ENCODE measurements at regions not wholly inside any gene's neighbourhood (a gene's known extent, or its start where the extent isn't known, plus 50 kb on each side); places are given as distances from the start of the nearest gene placed in this dataset.

- H3K27ac ChIP-seq = no peak overlapping the region
- no peak for DNase-seq
- no peaks in the 10 kb centered on the region for H3K9me3 ChIP-seq (ENCODE audit: severe bottlenecking)
- H3K36me3 ChIP-seq = no peaks in the 10 kb centered on the region
- no peak overlapping the region for H3K4me3 ChIP-seq (ENCODE audit: low read depth, low read length)
- no peaks in the 10 kb centered on the region for H3K27me3 ChIP-seq (ENCODE audit: insufficient read depth, low read depth, severe bottlenecking)
- TF ChIP-seq CTCF (IDR thresholded peaks at IDR 0.05; ENCODE audit: low read depth, low read length) = no peak
These were observed 212.0 kb downstream of the RAD51AP2 start for GRCh38 chr2:17306219-17306618.

GRCh38 chr2:17303521-17303920, 214.7 kb downstream of the RAD51AP2 start:
- Histone ChIP-seq H3K27ac (no peak overlapping the region), H3K9me3 (ENCODE audit: severe bottlenecking) (no peaks in the 10 kb centered on the region), H3K27me3 (ENCODE audit: insufficient read depth, low read depth, severe bottlenecking) (no peaks in the 10 kb centered on the region), H3K36me3 (no peaks in the 10 kb centered on the region), H3K4me3 (ENCODE audit: low read depth, low read length) (no peak overlapping the region)
- DNase-seq = no peak
- TF ChIP-seq CTCF (IDR thresholded peaks at IDR 0.05; ENCODE audit: low read depth, low read length) = no peak

GRCh38 chr2:17303054-17303453, 215.2 kb downstream of the RAD51AP2 start:
- TF ChIP-seq CTCF (IDR thresholded peaks at IDR 0.05; ENCODE audit: low read depth, low read length) = no peak
- DNase-seq = no peak
- H3K27ac ChIP-seq = no peak overlapping the region
- H3K4me3 ChIP-seq (ENCODE audit: low read depth, low read length) = no peak overlapping the region
- no peaks in the 10 kb centered on the region for H3K36me3 ChIP-seq
- H3K9me3 ChIP-seq (ENCODE audit: severe bottlenecking) = no peaks in the 10 kb centered on the region
- no peaks in the 10 kb centered on the region for H3K27me3 ChIP-seq (ENCODE audit: insufficient read depth, low read depth, severe bottlenecking)

- no peaks in the 10 kb centered on the region for H3K9me3 ChIP-seq (ENCODE audit: severe bottlenecking)
- TF ChIP-seq CTCF (IDR thresholded peaks at IDR 0.05; ENCODE audit: low read depth, low read length) = no peak
- no peak overlapping the region for H3K27ac ChIP-seq
- no peak overlapping the region for H3K4me3 ChIP-seq (ENCODE audit: low read depth, low read length)
- no peak for DNase-seq
- no peaks in the 10 kb centered on the region for H3K36me3 ChIP-seq
- H3K27me3 ChIP-seq (ENCODE audit: insufficient read depth, low read depth, severe bottlenecking) = no peaks in the 10 kb centered on the region
These were observed 216.0 kb downstream of the RAD51AP2 start for GRCh38 chr2:17302281-17302680.

- Histone ChIP-seq H3K9me3 (ENCODE audit: severe bottlenecking) (no peaks in the 10 kb centered on the region), H3K27ac (no peak overlapping the region), H3K36me3 (no peaks in the 10 kb centered on the region), H3K27me3 (ENCODE audit: insufficient read depth, low read depth, severe bottlenecking) (no peaks in the 10 kb centered on the region), H3K4me3 (ENCODE audit: low read depth, low read length) (no peak overlapping the region)
- DNase-seq = no peak
- no peak for TF ChIP-seq CTCF (IDR thresholded peaks at IDR 0.05; ENCODE audit: low read depth, low read length)
These were observed 216.8 kb downstream of the RAD51AP2 start for GRCh38 chr2:17301437-17301836.

GRCh38 chr2:17299891-17300540, 218.2 kb downstream of the RAD51AP2 start:
- Histone ChIP-seq H3K4me3 (ENCODE audit: low read depth, low read length) (no peak overlapping the region), H3K27ac (no peak overlapping the region), H3K36me3 (no peaks in the 10 kb centered on the region), H3K27me3 (ENCODE audit: insufficient read depth, low read depth, severe bottlenecking) (no peaks in the 10 kb centered on the region), H3K9me3 (ENCODE audit: severe bottlenecking) (no peaks in the 10 kb centered on the region)
- no peak for TF ChIP-seq CTCF (IDR thresholded peaks at IDR 0.05; ENCODE audit: low read depth, low read length)
- DNase-seq = no peak

Data from WERI-Rb-1 (cell line).